Ovary (tissue), 3 donors: ENCODE measurements at regions not wholly inside any gene's neighbourhood (a gene's known extent, or its start where the extent isn't known, plus 50 kb on each side); places are given as distances from the start of the nearest gene placed in this dataset.

Experiments
- CTCF ChIP-seq, 3 donors: fragments of 450-650 bp in 2 of 3; fragments of 200-600 bp in 1 of 3; IDR thresholded peaks; one replicate each; pipeline versions ENCODE4 v1.5.1 to v1.8.0; 2016 to 2022; ENCODE audit warnings: antibody characterized with exemption in 3 of 3, mild to moderate bottlenecking in 1 of 3
- POLR2A ChIP-seq: fragments of 450-650 bp; IDR thresholded peaks from one replicate; pipeline ENCODE4 v1.6.1; 2017; ENCODE audit warnings: antibody characterized with exemption, mild to moderate bottlenecking, moderate library complexity
- donor health status: DM: no; HTN: no; CAD: no.

GRCh38 chr3:107227091-107227490 is 150.1 kb upstream of the CCDC54 start:
- TF ChIP-seq CTCF (IDR thresholded peaks at IDR 0.05) (no peak), POLR2A (no peak)
